ENCODE measurements at regions not wholly inside any gene's neighbourhood (a gene's known extent, or its start where the extent isn't known, plus 50 kb on each side); places are given as distances from the start of the nearest gene placed in this dataset.

DNA sequence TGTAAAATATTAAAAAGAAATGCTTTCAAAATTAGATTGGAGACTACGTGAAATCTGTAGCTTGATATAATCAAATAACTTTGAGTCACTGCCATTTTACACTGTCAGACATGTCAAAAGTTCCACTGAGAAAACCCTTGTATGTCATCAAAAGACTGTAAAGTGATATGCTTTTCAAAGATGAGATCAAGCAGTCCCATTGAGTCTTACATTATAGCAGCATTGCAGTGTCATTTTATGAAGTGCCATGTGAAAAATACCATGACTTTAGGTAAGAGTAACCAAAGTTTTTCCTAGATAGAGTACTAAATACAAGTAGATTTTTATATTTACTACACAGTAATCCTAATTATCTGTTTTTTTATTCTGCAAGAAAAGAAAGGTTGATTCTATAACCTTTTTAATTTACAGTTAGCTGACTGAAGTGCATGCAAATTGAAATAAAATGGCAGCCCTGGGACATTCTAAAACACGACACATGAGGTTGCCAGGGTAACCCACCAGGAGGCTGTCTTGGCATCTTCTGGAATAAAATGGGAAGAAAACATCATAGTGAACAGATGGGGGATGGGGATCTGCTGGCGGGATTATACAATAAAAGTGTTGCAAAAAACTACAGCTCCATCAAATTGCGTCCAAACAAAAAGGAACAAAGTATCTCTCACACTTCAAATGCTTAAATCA is 91.3 kb upstream of the TMEM106B start:
- no peak overlapping the region for H3K27ac ChIP-seq (ENCODE audit: insufficient read length, low read depth, low read length)
- no CpG with 5 or more reads among the region's 4 CpGs for WGBS (ENCODE audit: extremely low coverage, insufficient read length, low lambda C conversion rate)
- DNase-seq: peak; percentile 24

More for the DNA sequence above, 91.3 kb upstream of the TMEM106B start:
- Histone ChIP-seq H3K27me3 (ENCODE audit: insufficient read depth, low read length) (no peaks in the 10 kb centered on the region), H2BK120ac (ENCODE audit: low read depth, low read length, poor library complexity, severe bottlenecking) (no peak overlapping the region), H3K9ac (ENCODE audit: extremely low read depth, insufficient read length, low read length) (no peak overlapping the region), H2AFZ (ENCODE audit: low read length) (no peak overlapping the region), H3K4me1 (ENCODE audit: insufficient read depth, low read length) (peaks cover 2% of the 10 kb centered on the region; the same call in 1 of the 2 replicates), H3K14ac (ENCODE audit: insufficient read depth, low read length) (no peak overlapping the region), H2BK20ac (ENCODE audit: low read depth, low read length, poor library complexity, severe bottlenecking) (no peak overlapping the region), H2BK5ac (ENCODE audit: insufficient read length, low read length) (no peak overlapping the region), H3K79me1 (ENCODE audit: insufficient read depth, low read depth, low read length, poor library complexity, severe bottlenecking) (no peaks in the 10 kb centered on the region), H2BK12ac (ENCODE audit: insufficient read length, low read depth, low read length) (no peak overlapping the region), H3K79me2 (ENCODE audit: insufficient read depth, low read length) (no peaks in the 10 kb centered on the region), H3T11ph (ENCODE audit: low read length) (no peak overlapping the region), H4K20me1 (ENCODE audit: control insufficient read depth, insufficient read depth, insufficient read length) (no peaks in the 10 kb centered on the region), H3K23ac (ENCODE audit: insufficient read length, low read depth, low read length) (no peak overlapping the region), H3K9me3 (ENCODE audit: control insufficient read depth, low read depth, low read length) (no peaks in the 10 kb centered on the region), H3K4me2 (ENCODE audit: insufficient read depth, insufficient read length, low read length) (no peak overlapping the region), H3K4ac (ENCODE audit: low read depth, low read length) (no peak overlapping the region), H2BK15ac (ENCODE audit: low read depth, low read length) (no peak overlapping the region), H3K18ac (ENCODE audit: insufficient read length, low read depth, low read length) (no peak overlapping the region), H2AK5ac (ENCODE audit: insufficient read length, low read length) (no peak overlapping the region), H3K56ac (ENCODE audit: insufficient read length, low read depth, low read length) (no peak overlapping the region), H4K5ac (ENCODE audit: insufficient read length, low read depth, low read length) (no peak overlapping the region), H4K8ac (replicated peaks; ENCODE audit: insufficient read length, low read depth, low read length) (no peak overlapping the region), H3K23me2 (ENCODE audit: insufficient read length, low read depth, low read length, poor library complexity, severe bottlenecking) (no peaks in the 10 kb centered on the region), H4K91ac (ENCODE audit: insufficient read length, low read depth, low read length) (no peak overlapping the region)
- TF ChIP-seq, protein P1, sequence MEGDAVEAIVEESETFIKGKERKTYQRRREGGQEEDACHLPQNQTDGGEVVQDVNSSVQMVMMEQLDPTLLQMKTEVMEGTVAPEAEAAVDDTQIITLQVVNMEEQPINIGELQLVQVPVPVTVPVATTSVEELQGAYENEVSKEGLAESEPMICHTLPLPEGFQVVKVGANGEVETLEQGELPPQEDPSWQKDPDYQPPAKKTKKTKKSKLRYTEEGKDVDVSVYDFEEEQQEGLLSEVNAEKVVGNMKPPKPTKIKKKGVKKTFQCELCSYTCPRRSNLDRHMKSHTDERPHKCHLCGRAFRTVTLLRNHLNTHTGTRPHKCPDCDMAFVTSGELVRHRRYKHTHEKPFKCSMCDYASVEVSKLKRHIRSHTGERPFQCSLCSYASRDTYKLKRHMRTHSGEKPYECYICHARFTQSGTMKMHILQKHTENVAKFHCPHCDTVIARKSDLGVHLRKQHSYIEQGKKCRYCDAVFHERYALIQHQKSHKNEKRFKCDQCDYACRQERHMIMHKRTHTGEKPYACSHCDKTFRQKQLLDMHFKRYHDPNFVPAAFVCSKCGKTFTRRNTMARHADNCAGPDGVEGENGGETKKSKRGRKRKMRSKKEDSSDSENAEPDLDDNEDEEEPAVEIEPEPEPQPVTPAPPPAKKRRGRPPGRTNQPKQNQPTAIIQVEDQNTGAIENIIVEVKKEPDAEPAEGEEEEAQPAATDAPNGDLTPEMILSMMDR (conservative IDR thresholded peaks at IDR 0.05): no peak
- H3K4me1 Mint-ChIP-seq: peaks cover 14 to 22% of the 10 kb centered on the region in 2 experiments
- no peaks in the 10 kb centered on the region for H3K36me3 Mint-ChIP-seq (ENCODE audit: insufficient read depth in 1 of 3, low read depth in 3 of 3)
- H3K27ac Mint-ChIP-seq: no peak overlapping the region
- H3K27me3 Mint-ChIP-seq (ENCODE audit: low read depth): no peaks in the 10 kb centered on the region
- peaks cover 0 to 2% of the 10 kb centered on the region in 2 experiments; a peak in 1 of 5 replicates for H3K9me3 Mint-ChIP-seq
- H3K4me3 Mint-ChIP-seq: no peak overlapping the region

All from H9 (cell line).